K562 (cell line): ENCODE measurements at regions not wholly inside any gene's neighbourhood (a gene's known extent, or its start where the extent isn't known, plus 50 kb on each side); places are given as distances from the start of the nearest gene placed in this dataset.

Experiments
- ATAC-seq: fragments of 200-7000 bp; cut with Tn5 transposase; 3 replicates; pipeline ENCODE4 v1.9.1; 2020; ENCODE audit warnings: moderate library complexity
- BruUV-seq: library from RNA; stranded (reverse); fragments of 400-500 nt; replicated peaks from 2 replicates; lab custom pipeline; 2021; lab: Mats Ljungman, UMichigan
- CTCF ChIA-PET: fragments of 300-600 bp; formaldehyde crosslinking; extraction: SDS; loops from one replicate; lab custom pipeline; 2021; ENCODE audit warnings: low intra/inter-chr PET ratio; lab: Yijun Ruan, JAX
- POLR2A ChIA-PET: fragments of 300-600, 350-650 bp; sonication (Branson Sonifier 250); formaldehyde crosslinking; extraction: SDS; loops from one replicate; lab custom pipeline; 2021; ENCODE audit warnings: antibody characterized with exemption, inconsistent platforms; lab: Yijun Ruan, JAX
- DNase-seq, 4 experiments: peaks; one replicate each; pipeline versions ENCODE4 v3.0.0 to v3.0.0-alpha.2; 2011 to 2018; ENCODE audit warnings: low spot score in 3 of 4, mixed read lengths in 3 of 4; ENCODE audit errors: extremely low read depth in 1 of 4
- FAIRE-seq: peaks from 2 replicates; lab custom pipeline; 2011; peaks lifted over from hg19 to GRCh38; lab: Jason Lieb, UNC
- H2AFZ ChIP-seq: 2 replicates; pipeline ENCODE4 v1.6.0; 2011; ENCODE audit warnings: low read depth, low read length, control low read depth, inconsistent platforms
- H3K27ac ChIP-seq: fragments of 200-600 bp; 3 replicates; pipeline ENCODE4 v1.8.0; 2011; ENCODE audit warnings: low read depth, mild to moderate bottlenecking, control low read depth, inconsistent platforms, low read length, moderate library complexity, mixed read lengths; ENCODE audit errors: extremely low read depth
- H3K27me3 ChIP-seq, 2 experiments: fragments of 300-600 bp in 1 of 2; 2 replicates in 1 of 2; 3 replicates in 1 of 2; pipeline versions ENCODE4 v1.6.0 to v1.8.0; 2011; ENCODE audit warnings: inconsistent platforms in 2 of 2, low read length in 2 of 2, mild to moderate bottlenecking in 1 of 2, mixed read lengths in 1 of 2, moderate library complexity in 1 of 2; ENCODE audit not compliant: control insufficient read depth in 2 of 2, insufficient read depth in 2 of 2
- H3K36me3 ChIP-seq: fragments of 300-600 bp; 3 replicates; pipeline ENCODE4 v1.8.0; 2011; ENCODE audit warnings: mild to moderate bottlenecking, low read length, inconsistent platforms; ENCODE audit not compliant: control insufficient read depth, insufficient read depth
- H3K4me1 ChIP-seq, 2 experiments: fragments of 200-600 bp in 1 of 2; replicated peaks in 1 of 2; 2 replicates in 1 of 2; 3 replicates in 1 of 2; pipeline versions ENCODE4 v1.5.1 to v1.8.0; 2011; ENCODE audit warnings: inconsistent platforms in 2 of 2, low read length in 2 of 2, mild to moderate bottlenecking in 1 of 2, mixed read lengths in 1 of 2, moderate library complexity in 1 of 2; ENCODE audit not compliant: control insufficient read depth in 2 of 2, insufficient read depth in 2 of 2
- H3K4me2 ChIP-seq: 2 replicates; pipeline ENCODE4 v1.6.1; 2011; ENCODE audit warnings: low read length, control low read depth, inconsistent platforms, mixed read lengths; ENCODE audit not compliant: insufficient read depth
- H3K4me3 ChIP-seq: fragments of 200-600 bp; sonication (generic), shearing (Covaris generic); 2 replicates; pipeline ENCODE4 v1.5.1; 2016; ENCODE audit warnings: control low read depth, inconsistent platforms
- H3K79me2 ChIP-seq: fragments of 200-600 bp; 3 replicates; pipeline ENCODE4 v1.8.0; 2011; ENCODE audit warnings: low read length, inconsistent platforms; ENCODE audit not compliant: control insufficient read depth, insufficient read depth
- H3K9ac ChIP-seq, 2 experiments: 2 replicates each; pipeline versions ENCODE4 v1.6.0 to v1.6.1; 2011; ENCODE audit warnings: low read depth in 2 of 2, low read length in 2 of 2, control low read depth in 1 of 2, inconsistent platforms in 1 of 2, mild to moderate bottlenecking in 1 of 2, mixed read lengths in 1 of 2; ENCODE audit not compliant: insufficient read depth in 1 of 2
- H3K9me1 ChIP-seq: one replicate; pipeline ENCODE4 v1.6.0; 2011; ENCODE audit warnings: inconsistent platforms, mild to moderate bottlenecking, low read length, moderate library complexity; ENCODE audit not compliant: control insufficient read depth, insufficient read depth
- H3K9me3 ChIP-seq: replicated peaks from 2 replicates; pipeline ENCODE4 v1.5.1; 2011; ENCODE audit warnings: low read depth, low read length, inconsistent platforms; ENCODE audit not compliant: control insufficient read depth, insufficient read depth
- H4K20me1 ChIP-seq: replicated peaks from 2 replicates; pipeline ENCODE4 v1.6.1; 2011; ENCODE audit warnings: low read length, inconsistent platforms, mixed read lengths; ENCODE audit not compliant: control insufficient read depth, insufficient read depth
- FOSL1 ChIP-seq: fragments of 200-800 bp; sonication (Bioruptor generic); conservative IDR thresholded peaks from 2 replicates; pipeline ENCODE4 v1.6.1; 2016; ENCODE audit warnings: missing genetic modification characterization, missing compliant biosample characterization
- FOXJ2 ChIP-seq: fragments of 200-800 bp; sonication (Bioruptor generic); IDR thresholded peaks from 2 replicates; pipeline ENCODE4 v1.6.1; 2016; ENCODE audit warnings: missing genetic modification characterization, missing compliant biosample characterization
- GTF2B ChIP-seq: IDR thresholded peaks from 2 replicates; pipeline ENCODE4 v1.6.1; 2011; ENCODE audit not compliant: insufficient read length; ENCODE audit errors: extremely low read depth
- HINFP ChIP-seq: fragments of 450-650 bp; conservative IDR thresholded peaks from 2 replicates; pipeline ENCODE4 v1.6.1; 2016; ENCODE audit warnings: missing genetic modification characterization, low read depth, mild to moderate bottlenecking, control low read depth, missing compliant biosample characterization
- MBD2 ChIP-seq: sonication (generic); IDR thresholded peaks from 2 replicates; pipeline ENCODE4 v1.6.1; 2016; ENCODE audit warnings: low read depth, borderline replicate concordance
- NFRKB ChIP-seq: fragments of 450-650 bp; IDR thresholded peaks from 2 replicates; pipeline ENCODE4 v1.6.1; 2016; ENCODE audit warnings: low read depth
- PURB ChIP-seq: sonication (generic); formaldehyde crosslinking; IDR thresholded peaks from 2 replicates; pipeline ENCODE4 v1.9.0; 2021; ENCODE audit warnings: low read depth, mild to moderate bottlenecking, missing genetic modification reagents
- SAP30 ChIP-seq: fragments of 200-600 bp; sonication (generic); IDR thresholded peaks from 2 replicates; pipeline ENCODE4 v1.6.1; 2012; ENCODE audit warnings: borderline replicate concordance, low read depth, mild to moderate bottlenecking, moderate library complexity, low read length, control low read depth, inconsistent platforms; ENCODE audit not compliant: insufficient read depth, poor library complexity, severe bottlenecking
- TAF7 ChIP-seq: fragments of 450-650 bp; IDR thresholded peaks from 2 replicates; pipeline ENCODE4 v1.6.1; 2016; ENCODE audit warnings: missing genetic modification characterization, missing compliant biosample characterization
- TCF3 ChIP-seq: sonication (generic); formaldehyde crosslinking; IDR thresholded peaks from 2 replicates; pipeline ENCODE4 v1.4.0; 2020; ENCODE audit warnings: mild to moderate bottlenecking, missing genetic modification reagents
- TFAM ChIP-seq: fragments of 250-450 bp; sonication (Bioruptor Pico); conservative IDR thresholded peaks from 2 replicates; pipeline ENCODE4 v1.5.0; 2021; ENCODE audit warnings: mild to moderate bottlenecking, moderate library complexity
- WGBS: fragments of 100-300 bp; shearing (Covaris generic); methylation state at CpG from one replicate; pipeline ENCODE4 v1.1.6; 2016; ENCODE audit warnings: low coverage, mixed read lengths; ENCODE audit not compliant: insufficient coverage; ENCODE audit errors: missing lambda C conversion rate; 5-methylcytosine and 5-hydroxymethylcytosine counted together
- in situ Hi-C: fragments of 300-500 bp; cut with MboI; formaldehyde crosslinking; loops from 4 replicates; pipeline ENCODE4 v1.15.0; 2018; ENCODE audit warnings: inconsistent platforms, mixed read lengths
- intact Hi-C: fragments of 100-400 bp; cut with micrococcal nuclease; formaldehyde crosslinking; loops from 2 replicates; pipeline ENCODE4 v1.14.2; 2022

GRCh38 chr7:108686494-108686893, 116.8 kb downstream of the DNAJB9 start:
- no peaks in the 10 kb centered on the region for H3K36me3 ChIP-seq
- FAIRE-seq (no peak), DNase-seq (no peak), ATAC-seq (no peak)
- H3K9me3 ChIP-seq, result no peaks in the 10 kb centered on the region
- BruUV-seq, result no TSS peak
- H3K27me3 ChIP-seq, result no peaks in the 10 kb centered on the region
- H2AFZ ChIP-seq, result no peak overlapping the region
- H3K9me1 ChIP-seq, result no peaks in the 10 kb centered on the region
- no peak for TF ChIP-seq SAP30
- TF ChIP-seq TAF7, result no peak
- TF ChIP-seq MBD2, result no peak
- TF ChIP-seq GTF2B, result no peak
- TF ChIP-seq TCF3 (CRISPR knock-in tag), result no peak
- TF ChIP-seq NFRKB, result no peak
- TF ChIP-seq HINFP, result no peak
- no peak for TF ChIP-seq FOXJ2 (tag)
- TF ChIP-seq TFAM (CRISPR knock-in tag), result no peak
- TF ChIP-seq PURB (CRISPR knock-in tag), result no peak
- TF ChIP-seq FOSL1, result no peak
- H3K4me2 ChIP-seq, result no peak overlapping the region
- intact Hi-C loops (no loop called here), in situ Hi-C loops (no loop called here)
- no peaks in the 10 kb centered on the region for H3K79me2 ChIP-seq
- no peak overlapping the region for H3K4me3 ChIP-seq
- H3K27ac ChIP-seq, result no peak overlapping the region
- no peaks in the 10 kb centered on the region for H4K20me1 ChIP-seq
- H3K9ac ChIP-seq, result no peak overlapping the region
- ChIA-PET CTCF (no interaction called here), POLR2A (no interaction called here)
- 0% methylated on average over 1 of the region's 1 CpG for WGBS
- H3K4me1 ChIP-seq, result no peaks in the 10 kb centered on the region
